ENCODE measurements at regions not wholly inside any gene's neighbourhood (a gene's known extent, or its start where the extent isn't known, plus 50 kb on each side); places are given as distances from the start of the nearest gene placed in this dataset.

DNA sequence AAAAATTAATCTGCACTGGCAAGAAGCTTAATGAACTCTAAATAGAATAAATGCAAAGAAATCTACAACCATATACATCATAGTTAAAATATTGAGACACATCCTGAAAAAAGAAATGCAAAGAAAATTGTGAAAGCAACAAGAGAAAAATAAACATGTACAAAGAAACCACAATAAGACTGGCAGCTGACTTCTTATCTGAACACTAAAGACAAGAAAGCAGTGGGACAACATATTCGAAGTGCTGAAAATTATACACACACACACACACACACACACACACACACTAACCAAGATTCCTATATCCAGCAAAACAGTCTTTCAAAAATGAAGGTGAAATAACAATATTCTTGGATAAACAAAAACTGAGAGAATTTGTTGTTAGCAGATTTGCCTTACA lies 366.5 kb upstream of the C16orf82 start:
- no peaks in the 10 kb centered on the region for H3K36me3 ChIP-seq (ENCODE audit: control insufficient read depth, insufficient read depth, low read length)
- H3K27me3 ChIP-seq (ENCODE audit: control insufficient read depth, insufficient read depth, low read length): no peaks in the 10 kb centered on the region
- H3K27ac ChIP-seq (ENCODE audit: low read length): no peak overlapping the region
- no peak overlapping the region for H3K4me3 ChIP-seq (ENCODE audit: low read length)
- no peak for DNase-seq (ENCODE audit: low read depth, low spot score)
- no peaks in the 10 kb centered on the region for H3K9me3 ChIP-seq (ENCODE audit: control insufficient read depth, insufficient read depth, low read length)
- no CpG with 5 or more reads among the region's 1 CpG for WGBS (ENCODE audit: insufficient coverage, insufficient read length)
- H3K4me1 ChIP-seq (ENCODE audit: control insufficient read depth, insufficient read depth, low read length): no peaks in the 10 kb centered on the region

DNA sequence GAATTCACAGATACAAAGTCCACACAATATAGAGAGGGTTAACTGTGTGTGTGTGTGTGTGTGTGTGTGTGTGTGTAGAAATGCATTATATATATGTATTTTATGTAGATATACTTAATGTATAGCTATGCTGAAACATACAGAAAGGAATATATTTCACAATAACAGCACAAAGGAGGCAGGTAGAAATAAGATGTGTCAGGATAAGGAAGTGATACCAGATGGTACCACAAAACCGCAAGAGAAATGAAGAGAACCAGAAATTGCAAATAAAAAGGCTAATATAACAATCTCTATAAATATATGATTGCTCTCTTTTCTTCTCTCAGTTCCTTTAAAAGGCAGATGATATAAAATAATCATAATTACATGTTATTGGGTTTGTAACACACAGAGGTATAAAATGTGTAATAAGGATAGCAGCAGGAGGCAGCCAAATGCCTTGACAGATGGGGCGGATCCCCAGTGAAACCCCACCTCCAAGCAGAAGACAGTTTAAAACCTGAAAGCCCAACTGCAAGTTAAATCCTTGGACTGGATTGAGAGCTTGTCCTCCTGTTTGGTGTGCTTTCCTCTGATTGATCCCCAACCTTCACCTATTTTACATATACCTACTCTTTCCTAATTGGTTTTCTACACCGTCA lies 365.4 kb upstream of the C16orf82 start:
- no CpG with 5 or more reads among the region's 3 CpGs for WGBS (ENCODE audit: insufficient coverage, insufficient read length)
- no peak overlapping the region for H3K27ac ChIP-seq (ENCODE audit: low read length)
- H3K4me1 ChIP-seq (ENCODE audit: control insufficient read depth, insufficient read depth, low read length): no peaks in the 10 kb centered on the region
- H3K9me3 ChIP-seq (ENCODE audit: control insufficient read depth, insufficient read depth, low read length): no peaks in the 10 kb centered on the region
- H3K36me3 ChIP-seq (ENCODE audit: control insufficient read depth, insufficient read depth, low read length): no peaks in the 10 kb centered on the region
- no peak overlapping the region for H3K4me3 ChIP-seq (ENCODE audit: low read length)
- DNase-seq (ENCODE audit: low read depth, low spot score): no peak
- no peaks in the 10 kb centered on the region for H3K27me3 ChIP-seq (ENCODE audit: control insufficient read depth, insufficient read depth, low read length)

DNA sequence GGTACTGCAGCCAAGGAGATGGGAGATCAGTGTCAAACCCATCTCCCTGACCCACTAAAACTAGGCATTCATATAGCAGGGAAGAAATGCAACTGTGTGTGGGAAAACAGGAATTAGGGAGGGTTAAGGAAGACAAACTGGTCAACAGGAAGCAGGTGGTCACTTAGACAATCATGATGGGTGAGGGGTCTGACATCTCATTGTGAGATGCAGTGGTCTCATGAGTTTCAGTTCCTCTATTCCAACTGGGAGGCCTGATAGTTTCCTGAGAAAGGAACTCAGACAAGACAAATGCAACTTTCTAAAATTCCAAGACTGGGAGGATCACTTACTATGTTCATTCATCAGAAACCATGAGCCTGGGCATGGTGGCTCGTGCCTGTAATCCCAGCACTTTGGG lies 361.4 kb upstream of the C16orf82 start:
- Histone ChIP-seq H3K4me1 (ENCODE audit: control insufficient read depth, insufficient read depth, low read length) (no peaks in the 10 kb centered on the region), H3K4me3 (ENCODE audit: low read length) (no peak overlapping the region), H3K27ac (ENCODE audit: low read length) (no peak overlapping the region), H3K36me3 (ENCODE audit: control insufficient read depth, insufficient read depth, low read length) (no peaks in the 10 kb centered on the region), H3K9me3 (ENCODE audit: control insufficient read depth, insufficient read depth, low read length) (no peaks in the 10 kb centered on the region), H3K27me3 (ENCODE audit: control insufficient read depth, insufficient read depth, low read length) (no peaks in the 10 kb centered on the region)
- no CpG with 5 or more reads among the region's 1 CpG for WGBS (ENCODE audit: insufficient coverage, insufficient read length)
- no peak for DNase-seq (ENCODE audit: low read depth, low spot score)

DNA sequence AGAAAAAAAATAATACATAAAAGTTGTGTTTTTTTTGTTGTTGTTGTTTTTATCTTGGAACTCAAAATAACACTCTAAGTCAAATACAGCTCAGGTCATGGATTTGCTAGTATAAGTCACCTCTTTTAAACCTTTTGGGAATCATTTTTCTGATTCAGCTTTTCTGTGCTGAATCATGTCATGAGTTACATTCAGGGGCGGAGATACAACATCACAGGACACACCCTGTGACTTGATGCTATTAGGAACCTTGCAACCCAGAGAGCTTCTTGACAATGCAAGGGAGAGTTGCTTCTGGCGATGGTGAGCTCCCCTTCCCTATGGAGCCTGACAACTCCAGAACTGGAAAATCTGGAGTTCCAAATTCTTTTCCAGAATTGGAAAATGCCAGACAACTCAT lies 358.3 kb upstream of the C16orf82 start:
- no peak for DNase-seq (ENCODE audit: low read depth, low spot score)
- no CpG with 5 or more reads among the region's 2 CpGs for WGBS (ENCODE audit: insufficient coverage, insufficient read length)
- H3K27me3 ChIP-seq (ENCODE audit: control insufficient read depth, insufficient read depth, low read length): no peaks in the 10 kb centered on the region
- no peak overlapping the region for H3K27ac ChIP-seq (ENCODE audit: low read length)
- no peaks in the 10 kb centered on the region for H3K9me3 ChIP-seq (ENCODE audit: control insufficient read depth, insufficient read depth, low read length)
- H3K4me1 ChIP-seq (ENCODE audit: control insufficient read depth, insufficient read depth, low read length): peaks cover 2% of the 10 kb centered on the region; the same call in 1 of the 2 replicates
- no peaks in the 10 kb centered on the region for H3K36me3 ChIP-seq (ENCODE audit: control insufficient read depth, insufficient read depth, low read length)
- no peak overlapping the region for H3K4me3 ChIP-seq (ENCODE audit: low read length)

DNA sequence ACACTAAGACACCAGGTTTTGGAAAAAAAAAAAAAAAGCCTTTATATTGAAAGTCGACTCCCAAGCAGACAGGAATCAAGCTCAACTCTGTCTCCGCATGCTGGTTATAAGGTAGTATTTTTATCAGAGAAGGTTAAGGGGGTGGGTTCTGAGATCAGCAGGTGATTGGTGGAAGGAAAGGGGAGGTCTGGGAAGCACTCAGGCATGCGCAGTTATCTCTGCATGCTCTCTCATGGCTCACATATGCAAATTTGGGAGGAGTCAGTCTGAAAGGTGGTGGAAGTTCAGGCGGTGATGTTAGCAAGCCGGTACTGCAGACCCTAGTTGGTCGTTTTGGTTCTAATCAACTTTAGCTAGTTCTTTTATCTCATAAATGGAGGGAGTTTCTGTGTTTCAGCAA lies 357.6 kb upstream of the C16orf82 start:
- H3K9me3 ChIP-seq (ENCODE audit: control insufficient read depth, insufficient read depth, low read length): no peaks in the 10 kb centered on the region
- no CpG with 5 or more reads among the region's 6 CpGs for WGBS (ENCODE audit: insufficient coverage, insufficient read length)
- H3K27me3 ChIP-seq (ENCODE audit: control insufficient read depth, insufficient read depth, low read length): no peaks in the 10 kb centered on the region
- H3K4me1 ChIP-seq (ENCODE audit: control insufficient read depth, insufficient read depth, low read length): peaks cover 2% of the 10 kb centered on the region; the same call in 1 of the 2 replicates
- DNase-seq (ENCODE audit: low read depth, low spot score): peak; percentile 22
- no peak overlapping the region for H3K4me3 ChIP-seq (ENCODE audit: low read length)
- H3K27ac ChIP-seq (ENCODE audit: low read length): no peak overlapping the region
- H3K36me3 ChIP-seq (ENCODE audit: control insufficient read depth, insufficient read depth, low read length): no peaks in the 10 kb centered on the region

DNA sequence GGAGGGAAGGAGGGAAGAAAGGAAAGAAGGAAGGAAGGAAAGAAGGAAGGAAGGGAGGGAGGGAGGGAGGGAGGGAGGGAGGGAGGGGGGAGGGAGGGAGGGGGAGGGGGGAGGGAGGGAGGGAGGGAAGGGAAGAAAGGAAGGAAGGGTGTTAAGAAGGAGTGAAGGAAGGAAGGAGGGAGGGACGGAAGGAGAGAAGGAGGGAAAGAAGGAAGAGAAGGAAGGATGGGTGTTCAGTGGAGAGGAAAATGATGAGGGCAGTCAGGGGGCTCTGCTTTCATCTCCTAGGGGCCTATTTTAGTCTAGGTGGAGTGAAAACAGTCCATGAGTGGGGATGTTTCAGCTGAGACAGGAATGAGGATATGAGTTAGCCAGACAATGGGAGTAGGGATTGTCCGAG lies 357.0 kb upstream of the C16orf82 start:
- 100% methylated on average over 1 of the region's 2 CpGs for WGBS (ENCODE audit: insufficient coverage, insufficient read length)
- Histone ChIP-seq H3K27me3 (ENCODE audit: control insufficient read depth, insufficient read depth, low read length) (no peaks in the 10 kb centered on the region), H3K4me1 (ENCODE audit: control insufficient read depth, insufficient read depth, low read length) (peaks cover 2% of the 10 kb centered on the region; the same call in 1 of the 2 replicates), H3K9me3 (ENCODE audit: control insufficient read depth, insufficient read depth, low read length) (no peaks in the 10 kb centered on the region), H3K36me3 (ENCODE audit: control insufficient read depth, insufficient read depth, low read length) (no peaks in the 10 kb centered on the region), H3K4me3 (ENCODE audit: low read length) (no peak overlapping the region), H3K27ac (ENCODE audit: low read length) (no peak overlapping the region)
- DNase-seq (ENCODE audit: low read depth, low spot score): no peak

DNA sequence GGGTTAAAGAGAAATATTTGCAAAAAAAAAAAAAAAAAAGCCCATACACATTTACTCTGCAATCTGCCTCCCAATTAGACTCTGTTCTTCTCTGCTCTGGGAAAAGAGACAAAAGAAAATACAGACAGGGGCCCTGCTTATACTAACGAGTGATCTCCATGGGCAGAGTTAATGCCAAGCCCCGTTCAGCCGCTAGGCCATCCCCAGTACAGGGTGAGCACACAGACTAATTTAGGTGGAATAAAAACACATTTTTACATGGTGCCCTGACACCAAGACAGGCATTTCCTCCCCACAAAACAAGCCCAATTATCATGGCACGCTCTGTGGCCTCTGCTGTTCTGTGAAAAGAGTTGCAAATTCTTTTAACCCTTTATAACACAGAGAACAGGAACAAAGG lies 356.3 kb upstream of the C16orf82 start:
- no peak for DNase-seq (ENCODE audit: low read depth, low spot score)

DNA sequence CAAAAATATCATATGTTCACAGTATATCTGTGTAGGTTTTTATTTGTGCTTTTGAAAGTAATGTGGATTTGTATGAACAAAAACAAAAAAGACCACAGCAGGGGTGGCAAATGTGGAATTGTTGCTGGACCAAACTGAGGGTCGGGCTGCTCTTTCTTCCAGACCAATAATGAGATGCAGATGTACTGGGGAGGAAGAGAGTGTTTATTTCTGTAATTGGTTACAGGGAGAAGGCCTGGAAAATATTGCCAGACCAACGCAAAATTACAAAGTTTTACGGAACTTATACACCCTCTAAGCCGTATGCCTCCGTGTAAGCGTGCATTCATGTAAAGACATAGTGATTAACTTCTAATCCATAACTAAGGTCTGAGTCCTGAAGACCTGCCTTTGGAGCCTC lies 353.9 kb upstream of the C16orf82 start:
- DNase-seq (ENCODE audit: low read depth, low spot score): no peak
- Histone ChIP-seq H3K9me3 (ENCODE audit: control insufficient read depth, insufficient read depth, low read length) (no peaks in the 10 kb centered on the region), H3K4me3 (ENCODE audit: low read length) (no peak overlapping the region), H3K4me1 (ENCODE audit: control insufficient read depth, insufficient read depth, low read length) (peaks cover 2% of the 10 kb centered on the region; the same call in 1 of the 2 replicates), H3K27me3 (ENCODE audit: control insufficient read depth, insufficient read depth, low read length) (no peaks in the 10 kb centered on the region), H3K36me3 (ENCODE audit: control insufficient read depth, insufficient read depth, low read length) (no peaks in the 10 kb centered on the region), H3K27ac (ENCODE audit: low read length) (no peak overlapping the region)
- WGBS (ENCODE audit: insufficient coverage, insufficient read length): no CpG with 5 or more reads among the region's 6 CpGs

More for the DNA sequence above, 356.3 kb upstream of the C16orf82 start:
- Histone ChIP-seq H3K36me3 (ENCODE audit: control insufficient read depth, insufficient read depth, low read length) (no peaks in the 10 kb centered on the region), H3K27me3 (ENCODE audit: control insufficient read depth, insufficient read depth, low read length) (no peaks in the 10 kb centered on the region), H3K4me1 (ENCODE audit: control insufficient read depth, insufficient read depth, low read length) (peaks cover 2% of the 10 kb centered on the region; the same call in 1 of the 2 replicates), H3K4me3 (ENCODE audit: low read length) (no peak overlapping the region), H3K27ac (ENCODE audit: low read length) (no peak overlapping the region), H3K9me3 (ENCODE audit: control insufficient read depth, insufficient read depth, low read length) (no peaks in the 10 kb centered on the region)
- WGBS (ENCODE audit: insufficient coverage, insufficient read length): no CpG with 5 or more reads among the region's 4 CpGs

DNA sequence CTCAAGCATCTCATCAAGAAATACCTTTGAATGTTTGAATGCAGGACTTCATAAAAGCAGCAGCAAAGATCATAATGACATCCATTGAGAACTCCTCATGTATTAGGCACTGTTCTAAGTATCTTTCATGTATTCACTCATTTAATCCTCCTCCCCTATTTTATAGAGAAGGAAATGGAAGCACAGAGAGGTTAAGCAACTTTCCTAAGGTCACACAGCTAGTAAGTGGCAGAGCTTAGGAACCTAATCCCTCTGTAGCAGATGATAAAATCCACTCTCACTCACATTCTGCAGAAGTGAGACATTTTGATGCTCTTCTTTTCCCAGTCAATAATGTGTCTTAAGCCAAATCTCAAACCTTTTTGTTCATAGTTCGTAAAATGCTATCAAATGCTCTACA lies 350.8 kb upstream of the C16orf82 start:
- no CpG with 5 or more reads among the region's 1 CpG for WGBS (ENCODE audit: insufficient coverage, insufficient read length)
- Histone ChIP-seq H3K36me3 (ENCODE audit: control insufficient read depth, insufficient read depth, low read length) (no peaks in the 10 kb centered on the region), H3K27me3 (ENCODE audit: control insufficient read depth, insufficient read depth, low read length) (no peaks in the 10 kb centered on the region)

DNA sequence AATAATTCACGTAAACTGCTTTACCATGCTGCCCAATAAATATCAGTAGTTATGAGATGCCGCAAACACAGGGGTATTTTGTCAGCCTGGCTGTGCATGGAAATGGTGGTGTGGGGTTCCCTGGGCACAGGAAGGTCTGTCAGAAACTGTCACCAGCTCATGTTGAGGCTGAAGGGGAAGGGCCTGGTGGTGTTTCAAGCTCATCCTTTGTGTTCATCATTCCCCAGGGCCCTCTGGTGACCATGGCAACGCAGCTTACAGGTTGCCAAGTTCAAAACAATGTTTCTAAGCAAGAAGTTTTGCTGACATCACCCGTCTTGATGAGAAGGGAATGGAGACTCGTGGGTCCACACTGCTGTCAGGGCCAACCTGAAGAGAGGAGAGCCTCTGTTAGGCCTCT lies 348.9 kb upstream of the C16orf82 start:
- Histone ChIP-seq H3K4me1 (ENCODE audit: control insufficient read depth, insufficient read depth, low read length) (no peaks in the 10 kb centered on the region), H3K4me3 (ENCODE audit: low read length) (no peak overlapping the region), H3K27me3 (ENCODE audit: control insufficient read depth, insufficient read depth, low read length) (no peaks in the 10 kb centered on the region), H3K27ac (ENCODE audit: low read length) (no peak overlapping the region), H3K9me3 (ENCODE audit: control insufficient read depth, insufficient read depth, low read length) (no peaks in the 10 kb centered on the region), H3K36me3 (ENCODE audit: control insufficient read depth, insufficient read depth, low read length) (no peaks in the 10 kb centered on the region)
- no CpG with 5 or more reads among the region's 5 CpGs for WGBS (ENCODE audit: insufficient coverage, insufficient read length)
- no peak for DNase-seq (ENCODE audit: low read depth, low spot score)

More for the DNA sequence above, 350.8 kb upstream of the C16orf82 start:
- Histone ChIP-seq H3K4me3 (ENCODE audit: low read length) (no peak overlapping the region), H3K27ac (ENCODE audit: low read length) (no peak overlapping the region), H3K4me1 (ENCODE audit: control insufficient read depth, insufficient read depth, low read length) (no peaks in the 10 kb centered on the region), H3K9me3 (ENCODE audit: control insufficient read depth, insufficient read depth, low read length) (no peaks in the 10 kb centered on the region)
- no peak for DNase-seq (ENCODE audit: low read depth, low spot score)

DNA sequence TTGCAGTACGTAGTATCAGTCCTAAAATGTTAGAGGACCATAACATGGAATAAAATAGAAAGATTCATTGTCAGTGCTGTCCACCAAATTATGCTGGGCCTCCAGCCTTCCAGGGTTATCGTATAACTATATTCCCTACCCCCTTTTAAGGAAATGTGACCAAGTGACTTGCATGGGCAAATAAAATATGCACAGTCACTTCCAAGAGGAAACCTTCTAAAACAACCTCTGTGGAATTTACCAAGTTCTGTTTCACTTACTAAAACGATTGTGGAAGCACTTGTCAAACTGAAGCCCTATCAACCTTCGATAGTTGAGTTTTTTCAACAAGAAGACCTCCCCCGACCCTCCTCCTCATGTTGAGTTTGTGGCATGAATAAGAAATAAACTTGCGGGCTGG lies 345.4 kb upstream of the C16orf82 start:
- WGBS (ENCODE audit: insufficient coverage, insufficient read length): no CpG with 5 or more reads among the region's 6 CpGs
- Histone ChIP-seq H3K27me3 (ENCODE audit: control insufficient read depth, insufficient read depth, low read length) (no peaks in the 10 kb centered on the region), H3K4me1 (ENCODE audit: control insufficient read depth, insufficient read depth, low read length) (no peaks in the 10 kb centered on the region; the same call in 1 of the 2 replicates), H3K4me3 (ENCODE audit: low read length) (no peak overlapping the region), H3K9me3 (ENCODE audit: control insufficient read depth, insufficient read depth, low read length) (no peaks in the 10 kb centered on the region), H3K36me3 (ENCODE audit: control insufficient read depth, insufficient read depth, low read length) (no peaks in the 10 kb centered on the region), H3K27ac (ENCODE audit: low read length) (no peak overlapping the region)
- DNase-seq (ENCODE audit: low read depth, low spot score): no peak

Data from iPS DF 6.9 (cell line).